ENCODE measurements at regions not wholly inside any gene's neighbourhood (a gene's known extent, or its start where the extent isn't known, plus 50 kb on each side); places are given as distances from the start of the nearest gene placed in this dataset.

GRCh38 chr3:16665282-16665741, 60.1 kb upstream of the DAZL start:
- H3K4me3 ChIP-seq (ENCODE audit: low read length), result no peak overlapping the region
- Mint-ChIP-seq H3K27me3 (ENCODE audit: insufficient read depth) (peaks cover 4% of the 10 kb centered on the region), H3K4me3 (no peak overlapping the region), H3K27ac (peak overlapping the region; percentile 5), H3K9me3 (peaks cover 19% of the 10 kb centered on the region), H3K4me1 (peaks cover 19% of the 10 kb centered on the region), H3K36me3 (ENCODE audit: low read depth) (peaks cover 6% of the 10 kb centered on the region)
- no peaks in the 10 kb centered on the region for H3K4me1 ChIP-seq (ENCODE audit: control insufficient read depth, insufficient read depth, low read length)
- no peak overlapping the region for H3K9ac ChIP-seq (ENCODE audit: extremely low read depth, low read length, poor library complexity, severe bottlenecking)
- H3K9me3 ChIP-seq (ENCODE audit: control insufficient read depth, low read length), result peaks cover 19% of the 10 kb centered on the region
- no peaks in the 10 kb centered on the region for H3K36me3 ChIP-seq (ENCODE audit: control insufficient read depth, insufficient read depth, low read length)
- H3K27me3 ChIP-seq (ENCODE audit: control insufficient read depth, insufficient read depth, low read length, poor library complexity, severe bottlenecking), result no peaks in the 10 kb centered on the region
- no peak overlapping the region for H3K27ac ChIP-seq (ENCODE audit: low read depth, low read length)
- no peak for TF ChIP-seq CTCF (conservative IDR thresholded peaks at IDR 0.05)
- 85 to 89% methylated on average over 5 to 6 of the region's 6 CpGs for WGBS, 2 experiments (ENCODE audit: insufficient coverage in 1 of 2, insufficient read length in 1 of 2)
- DNase-seq, result no peak

GRCh38 chr3:16666206-16666605, 61.0 kb upstream of the DAZL start:
- Mint-ChIP-seq H3K4me3 (no peak overlapping the region), H3K27me3 (ENCODE audit: insufficient read depth) (peaks cover 4% of the 10 kb centered on the region), H3K36me3 (ENCODE audit: low read depth) (peaks cover 2% of the 10 kb centered on the region), H3K27ac (no peak overlapping the region), H3K4me1 (peaks cover 24% of the 10 kb centered on the region), H3K9me3 (peaks cover 12% of the 10 kb centered on the region)
- H3K4me3 ChIP-seq (ENCODE audit: low read length), result no peak overlapping the region
- peaks cover 10% of the 10 kb centered on the region for H3K9me3 ChIP-seq (ENCODE audit: control insufficient read depth, low read length)
- H3K27ac ChIP-seq (ENCODE audit: low read depth, low read length), result no peak overlapping the region
- no peak overlapping the region for H3K9ac ChIP-seq (ENCODE audit: extremely low read depth, low read length, poor library complexity, severe bottlenecking)
- H3K4me1 ChIP-seq (ENCODE audit: control insufficient read depth, insufficient read depth, low read length), result no peaks in the 10 kb centered on the region
- H3K36me3 ChIP-seq (ENCODE audit: control insufficient read depth, insufficient read depth, low read length), result no peaks in the 10 kb centered on the region
- no peak for DNase-seq
- TF ChIP-seq CTCF (conservative IDR thresholded peaks at IDR 0.05), result peak; percentile 19
- WGBS, 2 experiments (ENCODE audit: insufficient coverage in 1 of 2, insufficient read length in 1 of 2), result 97 to 100% methylated on average over 2 of the region's 2 CpGs
- H3K27me3 ChIP-seq (ENCODE audit: control insufficient read depth, insufficient read depth, low read length, poor library complexity, severe bottlenecking), result no peaks in the 10 kb centered on the region

- no peak overlapping the region for H3K27ac ChIP-seq (ENCODE audit: low read depth, low read length)
- no peaks in the 10 kb centered on the region for H3K4me1 ChIP-seq (ENCODE audit: control insufficient read depth, insufficient read depth, low read length)
- H3K9me3 Mint-ChIP-seq, result peaks cover 4% of the 10 kb centered on the region
- H3K27me3 ChIP-seq (ENCODE audit: control insufficient read depth, insufficient read depth, low read length, poor library complexity, severe bottlenecking), result no peaks in the 10 kb centered on the region
- TF ChIP-seq CTCF (conservative IDR thresholded peaks at IDR 0.05), result no peak
- H3K27me3 Mint-ChIP-seq (ENCODE audit: insufficient read depth), result peaks cover 4% of the 10 kb centered on the region
- H3K36me3 Mint-ChIP-seq (ENCODE audit: low read depth), result no peaks in the 10 kb centered on the region
- no peak overlapping the region for H3K9ac ChIP-seq (ENCODE audit: extremely low read depth, low read length, poor library complexity, severe bottlenecking)
- no peaks in the 10 kb centered on the region for H3K9me3 ChIP-seq (ENCODE audit: control insufficient read depth, low read length)
- no peak for DNase-seq
- no peak overlapping the region for H3K27ac Mint-ChIP-seq
- peaks cover 28% of the 10 kb centered on the region for H3K4me1 Mint-ChIP-seq
- H3K36me3 ChIP-seq (ENCODE audit: control insufficient read depth, insufficient read depth, low read length), result no peaks in the 10 kb centered on the region
- H3K4me3 Mint-ChIP-seq, result no peak overlapping the region
- H3K4me3 ChIP-seq (ENCODE audit: low read length), result no peak overlapping the region
- WGBS, 2 experiments (ENCODE audit: insufficient coverage in 1 of 2, insufficient read length in 1 of 2), result 92 to 100% methylated on average over 1 to 4 of the region's 4 CpGs
Observed at GRCh38 chr3:16667633-16668032, 62.4 kb upstream of the DAZL start.
